ENCODE measurements at regions not wholly inside any gene's neighbourhood (a gene's known extent, or its start where the extent isn't known, plus 50 kb on each side); places are given as distances from the start of the nearest gene placed in this dataset.
A peak's percentile ranks its signal among the peaks of the same experiment; 100 is the strongest.
"Not testable (repeated sequence)": the region's sequence is repeated elsewhere in the genome, so short reads cannot be mapped to it uniquely, and the experiment has no call there.

- H3K27me3 Mint-ChIP-seq; ATAC-seq (replicated peaks); H3K4me3 Mint-ChIP-seq: not testable (repeated sequence)
These were observed 64.0 kb upstream of the LYSMD4 start for GRCh38 chr15:99796940-99797870.

DNA sequence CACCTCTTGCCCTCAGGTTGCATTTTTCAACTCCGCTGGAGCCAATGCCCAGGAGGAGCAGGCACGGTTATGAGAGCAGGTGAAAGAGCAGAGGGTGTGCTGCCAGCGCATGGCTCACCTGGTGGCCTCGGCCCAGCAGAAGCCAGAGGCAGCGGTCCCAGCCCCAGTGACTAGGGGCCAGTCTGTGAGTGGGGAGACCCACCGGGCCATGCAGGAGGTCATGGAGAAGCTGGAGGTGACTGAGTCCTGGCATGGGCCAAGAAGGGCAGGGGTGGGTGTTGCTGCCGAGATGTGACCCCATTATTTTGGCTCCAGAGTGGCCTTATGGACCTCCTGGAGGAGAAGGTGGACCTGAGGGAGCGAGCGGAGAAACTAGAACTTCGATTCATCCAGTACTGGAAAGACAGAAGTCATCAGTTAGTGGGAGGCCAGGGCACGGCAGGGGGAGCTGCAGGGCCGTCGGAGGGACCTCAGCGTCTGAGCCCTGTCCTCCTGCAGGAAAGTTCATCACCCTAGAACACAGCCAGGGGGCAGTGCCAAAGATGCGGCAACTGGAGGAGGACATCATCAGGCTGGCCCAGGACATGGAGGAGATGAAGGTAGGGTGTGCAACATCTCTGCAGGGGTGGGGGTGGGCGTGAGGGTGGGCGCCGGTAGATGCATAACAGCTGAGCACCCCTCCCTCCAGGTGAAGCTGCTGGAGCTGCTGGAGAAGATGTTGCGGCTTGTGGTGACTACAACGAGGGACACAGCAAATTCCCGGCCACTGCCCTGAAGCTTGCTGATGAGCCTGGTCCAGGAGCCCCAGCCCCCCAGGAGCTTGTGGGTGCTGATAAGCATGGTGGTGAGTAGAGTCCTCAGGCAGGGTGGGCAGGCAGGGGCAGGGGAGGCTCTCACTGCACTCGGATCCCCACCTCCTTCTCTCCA is 58.9 kb upstream of the LYSMD4 start:
- peaks cover 10% of the 10 kb centered on the region for H3K27me3 Mint-ChIP-seq
- H3K9me3 Mint-ChIP-seq; H3K27ac Mint-ChIP-seq; ATAC-seq (replicated peaks); H3K36me3 Mint-ChIP-seq (ENCODE audit: low read depth); H3K4me1 Mint-ChIP-seq; H3K4me3 Mint-ChIP-seq: not testable (repeated sequence)

More at GRCh38 chr15:99796940-99797870, 64.0 kb upstream of the LYSMD4 start:
- not testable (repeated sequence) for H3K4me1 Mint-ChIP-seq; H3K36me3 Mint-ChIP-seq (ENCODE audit: low read depth); H3K9me3 Mint-ChIP-seq
- peak overlapping the region; percentile 48 for H3K27ac Mint-ChIP-seq

GRCh38 chr15:99790751-99791150 is 57.5 kb upstream of the LYSMD4 start:
- not testable (repeated sequence) for ATAC-seq (replicated peaks); H3K9me3 Mint-ChIP-seq; H3K27ac Mint-ChIP-seq; H3K4me3 Mint-ChIP-seq; H3K4me1 Mint-ChIP-seq; H3K36me3 Mint-ChIP-seq (ENCODE audit: low read depth)
- peaks cover 10% of the 10 kb centered on the region for H3K27me3 Mint-ChIP-seq

- Mint-ChIP-seq H3K36me3 (ENCODE audit: low read depth) (no peaks in the 10 kb centered on the region), H3K4me3 (no peak overlapping the region), H3K9me3 (no peaks in the 10 kb centered on the region), H3K4me1 (no peaks in the 10 kb centered on the region), H3K27ac (no peak overlapping the region), H3K27me3 (peaks cover 10% of the 10 kb centered on the region)
- no peak for ATAC-seq (replicated peaks)
These were observed 54.9 kb upstream of the LYSMD4 start for GRCh38 chr15:99788156-99788555.

DNA sequence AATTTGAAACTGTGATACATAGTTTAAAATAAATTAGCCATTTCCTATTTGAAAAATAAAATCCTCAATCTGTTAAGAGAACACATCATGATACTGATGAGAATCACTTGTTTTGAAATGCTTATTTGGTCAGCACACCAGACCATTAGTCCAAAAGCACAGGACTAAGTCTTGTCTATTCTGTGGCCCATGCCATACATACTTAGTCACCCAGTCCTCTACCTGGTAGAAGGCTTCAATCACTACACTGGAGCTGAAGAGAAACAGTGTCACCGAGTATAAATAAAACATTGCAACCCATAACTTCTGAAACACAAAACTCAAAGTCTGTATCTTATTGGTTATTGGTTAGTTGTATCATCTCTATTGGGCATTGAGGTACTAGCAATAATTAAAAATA is 51.6 kb upstream of the LYSMD4 start:
- not testable (repeated sequence) for H3K27me3 Mint-ChIP-seq; H3K4me3 Mint-ChIP-seq; H3K9me3 Mint-ChIP-seq; H3K4me1 Mint-ChIP-seq; ATAC-seq (replicated peaks); H3K27ac Mint-ChIP-seq; H3K36me3 Mint-ChIP-seq (ENCODE audit: low read depth)

GRCh38 chr15:99783918-99784619 is 50.8 kb upstream of the LYSMD4 start:
- not testable (repeated sequence) for H3K27ac Mint-ChIP-seq; H3K4me1 Mint-ChIP-seq; ATAC-seq (replicated peaks); H3K36me3 Mint-ChIP-seq (ENCODE audit: low read depth); H3K27me3 Mint-ChIP-seq; H3K4me3 Mint-ChIP-seq; H3K9me3 Mint-ChIP-seq

Measured in activated T-helper 17 cell treated with anti-CD3 and anti-CD28 coated beads, Interleukin-2, amount 50 U/mL, for 72 hours (primary cell).